ENCODE measurements at regions not wholly inside any gene's neighbourhood (a gene's known extent, or its start where the extent isn't known, plus 50 kb on each side); places are given as distances from the start of the nearest gene placed in this dataset.

GRCh38 chr1:30599721-30600120, 123.7 kb downstream of the MATN1 start:
- TF ChIP-seq SIN3A (IDR thresholded peaks at IDR 0.05; ENCODE audit: borderline replicate concordance, insufficient read depth, low read length) (no peak), TAF1 (IDR thresholded peaks at IDR 0.05; ENCODE audit: borderline replicate concordance, insufficient read depth, low read length) (no peak), FOXP2 (optimal IDR thresholded peaks at IDR 0.05; ENCODE audit: borderline replicate concordance, extremely low read depth, extremely low read length, insufficient read depth) (no peak), POLR2AphosphoS5 (IDR thresholded peaks at IDR 0.05; ENCODE audit: low read depth, low read length) (no peak), REST (IDR thresholded peaks at IDR 0.05; ENCODE audit: insufficient read depth in 1 of 2, low read depth in 2 of 2, low read length in 2 of 2) (no peak)

- no peak for TF ChIP-seq FOXP2 (optimal IDR thresholded peaks at IDR 0.05; ENCODE audit: borderline replicate concordance, extremely low read depth, extremely low read length, insufficient read depth)
- no peak for TF ChIP-seq SIN3A (IDR thresholded peaks at IDR 0.05; ENCODE audit: borderline replicate concordance, insufficient read depth, low read length)
- TF ChIP-seq REST (IDR thresholded peaks at IDR 0.05; ENCODE audit: insufficient read depth in 1 of 2, low read depth in 2 of 2, low read length in 2 of 2): no peak
- no peak for TF ChIP-seq POLR2AphosphoS5 (IDR thresholded peaks at IDR 0.05; ENCODE audit: low read depth, low read length)
- TF ChIP-seq TAF1 (IDR thresholded peaks at IDR 0.05; ENCODE audit: borderline replicate concordance, insufficient read depth, low read length): no peak
These were observed 124.7 kb downstream of the MATN1 start for GRCh38 chr1:30598571-30599114.

- TF ChIP-seq SIN3A (IDR thresholded peaks at IDR 0.05; ENCODE audit: borderline replicate concordance, insufficient read depth, low read length) (no peak), FOXP2 (optimal IDR thresholded peaks at IDR 0.05; ENCODE audit: borderline replicate concordance, extremely low read depth, extremely low read length, insufficient read depth) (no peak), TAF1 (IDR thresholded peaks at IDR 0.05; ENCODE audit: borderline replicate concordance, insufficient read depth, low read length) (no peak), POLR2AphosphoS5 (IDR thresholded peaks at IDR 0.05; ENCODE audit: low read depth, low read length) (no peak), REST (IDR thresholded peaks at IDR 0.05; ENCODE audit: insufficient read depth in 1 of 2, low read depth in 2 of 2, low read length in 2 of 2) (no peak)
These were observed 125.7 kb downstream of the MATN1 start for GRCh38 chr1:30597711-30598110.

GRCh38 chr1:30596891-30597290, 126.5 kb downstream of the MATN1 start:
- TF ChIP-seq REST (IDR thresholded peaks at IDR 0.05; ENCODE audit: insufficient read depth in 1 of 2, low read depth in 2 of 2, low read length in 2 of 2) (no peak), TAF1 (IDR thresholded peaks at IDR 0.05; ENCODE audit: borderline replicate concordance, insufficient read depth, low read length) (no peak), POLR2AphosphoS5 (IDR thresholded peaks at IDR 0.05; ENCODE audit: low read depth, low read length) (no peak), FOXP2 (optimal IDR thresholded peaks at IDR 0.05; ENCODE audit: borderline replicate concordance, extremely low read depth, extremely low read length, insufficient read depth) (no peak), SIN3A (IDR thresholded peaks at IDR 0.05; ENCODE audit: borderline replicate concordance, insufficient read depth, low read length) (no peak)

GRCh38 chr1:30596470-30596869, 126.9 kb downstream of the MATN1 start:
- TF ChIP-seq POLR2AphosphoS5 (IDR thresholded peaks at IDR 0.05; ENCODE audit: low read depth, low read length) (no peak), SIN3A (IDR thresholded peaks at IDR 0.05; ENCODE audit: borderline replicate concordance, insufficient read depth, low read length) (no peak), REST (IDR thresholded peaks at IDR 0.05; ENCODE audit: insufficient read depth in 1 of 2, low read depth in 2 of 2, low read length in 2 of 2) (no peak), TAF1 (IDR thresholded peaks at IDR 0.05; ENCODE audit: borderline replicate concordance, insufficient read depth, low read length) (no peak), FOXP2 (optimal IDR thresholded peaks at IDR 0.05; ENCODE audit: borderline replicate concordance, extremely low read depth, extremely low read length, insufficient read depth) (no peak)

Data from PFSK-1 (cell line).